HG02678 (cell line): ENCODE measurements at regions not wholly inside any gene's neighbourhood (a gene's known extent, or its start where the extent isn't known, plus 50 kb on each side); places are given as distances from the start of the nearest gene placed in this dataset.
"Not testable (repeated sequence)": the region's sequence is repeated elsewhere in the genome, so short reads cannot be mapped to it uniquely, and the experiment has no call there.

Experiments used
- ATAC-seq: cut with Tn5 transposase; IDR thresholded peaks from one replicate; pipeline ENCODE4 v1.9.1; 2021; ENCODE audit warnings: mild to moderate bottlenecking, moderate library complexity; ENCODE audit not compliant: unreplicated experiment

- no peak for ATAC-seq
Observed at GRCh38 chr7:92924800-92925199, 88.4 kb upstream of the CDK6 start.

- ATAC-seq: no peak
Observed at GRCh38 chr7:92917230-92917629, 80.9 kb upstream of the CDK6 start.

GRCh38 chr7:92916770-92917224 lies 80.4 kb upstream of the CDK6 start:
- no peak for ATAC-seq

DNA sequence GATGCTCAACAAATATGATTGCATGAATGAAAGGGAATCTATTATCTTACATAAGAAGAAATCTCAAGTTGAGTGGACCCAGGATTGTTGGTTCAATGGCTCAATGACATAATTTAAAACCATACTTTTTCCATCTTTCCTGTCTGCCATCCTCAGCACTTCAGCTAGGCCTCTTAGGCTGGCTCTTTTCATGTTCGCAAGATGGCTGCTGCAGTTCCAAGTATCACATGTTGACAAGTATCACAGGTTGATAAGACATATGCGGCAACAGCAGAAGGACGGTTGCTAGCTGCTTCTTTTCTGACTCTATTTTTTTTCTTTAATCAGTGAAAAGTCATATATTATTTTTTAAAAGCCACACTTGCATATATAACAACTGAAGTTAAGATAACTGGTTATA lies 79.0 kb upstream of the CDK6 start:
- no peak for ATAC-seq

DNA sequence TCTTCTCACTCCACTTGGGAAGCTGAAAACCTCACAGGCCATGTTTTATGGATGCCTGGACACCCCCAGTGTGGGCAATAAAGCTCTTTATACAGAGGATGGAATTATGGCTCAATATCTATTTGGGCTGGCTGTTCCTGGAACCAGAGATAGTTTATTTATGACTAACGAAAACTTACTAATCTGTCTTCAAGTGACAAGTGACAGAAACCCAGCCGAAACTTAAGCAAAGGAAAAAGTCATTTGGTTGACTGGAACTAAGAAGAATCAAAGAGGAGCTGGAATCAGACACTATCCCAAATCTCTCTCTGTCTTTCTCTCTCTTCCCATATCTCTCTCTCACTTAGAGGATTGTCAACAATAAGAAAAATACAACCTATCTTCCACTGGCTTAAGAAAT lies 78.3 kb upstream of the CDK6 start:
- no peak for ATAC-seq

DNA sequence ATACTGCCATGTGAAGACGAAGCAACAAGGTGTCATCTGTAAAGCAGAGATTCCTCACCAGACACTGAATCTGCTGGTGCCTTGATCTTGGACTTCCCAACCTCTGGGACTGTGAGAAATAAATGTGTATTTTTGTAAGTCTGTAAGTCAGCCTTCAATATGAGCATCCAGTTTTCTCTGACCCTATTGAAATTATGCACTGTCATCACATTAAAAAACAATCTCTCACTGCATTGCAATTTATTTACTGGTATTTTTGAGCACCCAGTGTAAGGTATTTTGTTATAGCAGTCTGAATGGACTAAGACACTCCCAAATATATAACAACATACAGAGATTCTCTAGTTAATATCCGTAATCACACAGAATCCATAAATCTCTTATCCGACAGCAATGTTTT lies 77.5 kb upstream of the CDK6 start:
- ATAC-seq: no peak

GRCh38 chr7:92910976-92911375 lies 74.6 kb upstream of the CDK6 start:
- ATAC-seq: no peak

DNA sequence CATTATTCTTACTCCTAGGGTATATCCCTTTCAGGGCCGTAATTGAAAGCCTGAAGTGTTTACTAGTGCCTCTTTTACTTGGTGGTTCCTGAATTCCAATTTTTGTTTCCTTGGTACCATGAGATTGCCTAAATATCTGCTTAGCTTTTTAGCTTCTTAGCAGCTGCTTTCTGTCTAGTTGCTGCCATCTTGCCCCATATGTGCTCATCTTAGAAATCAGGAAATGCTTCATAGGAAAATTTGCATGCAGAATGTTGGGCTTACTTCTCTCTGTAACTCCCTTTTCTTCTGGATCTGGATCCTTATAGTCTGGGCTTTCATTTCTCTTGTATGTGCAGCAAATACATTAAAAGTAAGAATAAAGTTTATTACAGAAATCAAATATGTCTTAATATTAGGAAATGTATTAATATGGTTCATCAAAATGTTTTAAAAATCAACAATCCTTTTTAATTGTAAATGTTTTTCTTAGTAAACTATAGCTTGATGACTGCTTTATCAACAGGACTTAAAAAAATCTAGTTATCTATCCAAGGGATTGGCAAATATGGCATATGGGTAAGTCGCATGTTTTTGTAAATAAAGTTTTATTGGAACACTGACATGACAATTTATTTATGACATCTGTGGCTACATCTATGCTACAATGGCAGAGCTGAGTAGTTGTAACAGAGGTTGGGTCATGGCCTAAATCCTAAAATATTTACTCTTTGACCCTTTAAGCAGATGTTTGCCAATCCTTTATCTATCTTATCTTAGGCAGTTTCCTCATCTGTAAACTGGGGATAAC lies 73.5 kb upstream of the CDK6 start:
- no peak for ATAC-seq

- ATAC-seq: peak; percentile 100
Observed at GRCh38 chr7:92904244-92905131, 68.1 kb upstream of the CDK6 start.

- ATAC-seq: no peak
Observed at GRCh38 chr7:92898798-92899197, 62.4 kb upstream of the CDK6 start.

GRCh38 chr7:92894857-92895256 lies 58.5 kb upstream of the CDK6 start:
- not testable (repeated sequence) for ATAC-seq

DNA sequence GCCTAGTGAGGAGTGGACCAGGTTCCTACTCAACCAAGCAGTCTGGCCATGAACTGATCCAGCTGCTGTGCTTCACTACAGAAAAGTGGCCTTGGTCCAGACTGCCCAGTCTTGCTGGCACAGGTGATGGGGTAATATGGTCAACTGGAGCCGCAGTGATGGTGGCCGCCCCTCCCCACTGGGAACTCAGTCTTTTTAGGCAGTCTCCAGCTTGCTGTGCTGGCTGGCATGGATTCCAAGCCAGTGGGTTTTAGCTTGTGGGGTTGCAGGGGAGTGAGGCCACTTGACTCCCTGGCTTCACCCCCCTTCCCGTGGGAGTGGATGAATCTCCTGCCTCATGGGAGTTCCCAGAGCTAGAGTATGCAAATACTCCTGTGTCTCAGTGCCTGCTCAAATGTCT lies 52.7 kb upstream of the CDK6 start:
- no peak for ATAC-seq
